Breast epithelium (tissue), 4 donors: ENCODE measurements at regions not wholly inside any gene's neighbourhood (a gene's known extent, or its start where the extent isn't known, plus 50 kb on each side); places are given as distances from the start of the nearest gene placed in this dataset.
"Not testable (repeated sequence)": the region's sequence is repeated elsewhere in the genome, so short reads cannot be mapped to it uniquely, and the experiment has no call there.

Source experiments
- DNase-seq, 2 donors: peaks; one replicate each; pipeline ENCODE4 v3.0.0-alpha.2; 2019; ENCODE audit warnings: low spot score in 2 of 2
- H3K27ac ChIP-seq, 2 donors: fragments of 200-600 bp; sonication (generic) in 1 of 2; one replicate each; pipeline ENCODE4 v1.5.1; 2016 to 2019; ENCODE audit warnings: mild to moderate bottlenecking in 1 of 2
- H3K27me3 ChIP-seq, 2 donors: fragments of 200-600 bp; sonication (generic) in 1 of 2; one replicate each; pipeline versions ENCODE4 v1.5.1 to v1.6.0; 2017 to 2019; ENCODE audit warnings: control low read depth in 1 of 2, mild to moderate bottlenecking in 1 of 2
- H3K36me3 ChIP-seq: fragments of 200-600 bp; one replicate; pipeline ENCODE4 v1.5.1; 2019
- H3K4me1 ChIP-seq, 2 donors: fragments of 200-600 bp; sonication (generic); one replicate each; pipeline ENCODE4 v1.5.1; 2016 to 2019; ENCODE audit warnings: control low read depth in 1 of 2
- H3K4me3 ChIP-seq, 3 donors: fragments of 200-600 bp; sonication (generic); 1 replicate in 2 of 3; 2 replicates in 1 of 3; pipeline ENCODE4 v1.5.1; 2016 to 2019; ENCODE audit warnings: mild to moderate bottlenecking in 3 of 3, moderate library complexity in 2 of 3
- H3K9me3 ChIP-seq, 2 donors: fragments of 200-600 bp; sonication (generic) in 1 of 2; one replicate each; pipeline ENCODE4 v1.5.1; 2016 to 2019; ENCODE audit warnings: control low read depth in 1 of 2
- CTCF ChIP-seq, 3 donors: fragments of 450-650 bp; IDR thresholded peaks; one replicate each; pipeline ENCODE4 v1.5.1; 2016 to 2017; ENCODE audit warnings: antibody characterized with exemption in 3 of 3, mild to moderate bottlenecking in 3 of 3, moderate library complexity in 3 of 3
- POLR2A ChIP-seq: fragments of 450-650 bp; IDR thresholded peaks from one replicate; pipeline ENCODE4 v1.6.1; 2016; ENCODE audit warnings: antibody characterized with exemption, mild to moderate bottlenecking, moderate library complexity
- POLR2AphosphoS5 ChIP-seq, 3 donors: sonication (generic); formaldehyde crosslinking; IDR thresholded peaks; one replicate each; pipeline ENCODE4 v1.6.1; 2017; ENCODE audit warnings: antibody characterized with exemption in 3 of 3
- intact Hi-C: fragments of 100-400 bp; cut with DNase I; formaldehyde crosslinking; loops from one replicate; pipeline ENCODE4 v1.15.1; 2023; ENCODE audit warnings: low total_unique reads

DNA sequence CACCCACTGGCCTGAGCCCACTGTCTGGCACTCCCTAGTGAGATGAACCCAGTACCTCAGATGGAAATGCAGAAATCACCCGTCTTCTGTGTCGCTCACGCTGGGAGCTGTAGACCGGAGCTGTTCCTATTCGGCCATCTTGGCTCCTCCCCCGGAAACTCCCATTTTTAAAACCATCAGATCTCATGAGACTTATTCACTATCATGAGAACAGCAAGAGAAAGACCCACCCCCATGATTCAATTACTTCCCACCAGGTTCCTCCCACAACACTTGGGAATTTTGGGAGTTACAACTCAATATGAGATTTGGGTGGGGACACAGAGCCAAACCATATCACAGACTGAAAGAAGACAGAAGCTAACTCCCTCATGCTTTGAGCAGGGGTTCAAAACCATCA lies 134.5 kb downstream of the SLC39A8 start:
- not testable (repeated sequence) for H3K4me1 ChIP-seq, H3K36me3 ChIP-seq, H3K4me3 ChIP-seq, H3K27me3 ChIP-seq, H3K27ac ChIP-seq, H3K9me3 ChIP-seq, DNase-seq
- intact Hi-C loops: loop anchor here (5.0 kb wide), 1 partner anchor 1729 kb away; no protein-coding TSS in a partner anchor

DNA sequence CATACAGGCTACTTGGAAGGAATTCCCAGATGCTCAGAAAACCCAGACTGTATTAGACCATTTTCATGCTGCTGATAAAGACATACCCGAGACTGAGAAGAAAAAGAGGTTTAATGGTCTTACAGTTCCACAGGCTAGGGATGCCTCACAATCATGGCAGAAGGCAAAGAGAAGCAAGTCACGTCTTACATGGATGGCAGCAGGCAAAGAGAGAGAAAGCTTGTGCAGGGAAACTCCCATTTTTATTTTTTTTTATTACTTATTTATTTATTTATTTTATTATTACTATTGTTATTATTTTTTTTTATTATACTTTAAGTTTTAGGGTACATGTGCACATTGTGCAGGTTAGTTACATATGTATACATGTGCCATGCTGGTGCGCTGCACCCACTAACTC lies 140.6 kb downstream of the SLC39A8 start:
- H3K36me3 ChIP-seq, H3K27ac ChIP-seq, H3K4me3 ChIP-seq, intact Hi-C loops, H3K9me3 ChIP-seq, H3K4me1 ChIP-seq, H3K27me3 ChIP-seq, DNase-seq: not testable (repeated sequence)

DNA sequence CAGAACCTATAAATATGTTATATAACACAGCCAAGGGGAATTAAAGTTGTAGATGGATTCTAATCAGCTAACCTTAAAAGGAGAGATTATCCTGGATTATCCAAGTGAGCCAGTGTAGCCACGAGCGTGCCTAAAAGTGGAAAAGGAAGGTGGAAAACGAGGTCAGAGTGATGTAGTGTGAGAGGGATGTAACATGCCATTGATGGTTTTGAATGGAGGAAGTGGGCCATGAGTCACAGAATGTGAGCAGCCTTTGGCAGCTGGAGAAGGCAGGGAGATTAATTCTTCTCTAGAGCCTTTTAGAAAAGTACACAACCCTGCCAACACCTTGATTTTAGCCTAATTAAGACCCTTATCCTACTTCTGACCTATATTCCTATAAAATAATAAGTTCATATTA lies 149.1 kb downstream of the SLC39A8 start:
- no peaks in the 10 kb centered on the region for H3K36me3 ChIP-seq
- H3K4me3 ChIP-seq: no peak overlapping the region
- H3K27me3 ChIP-seq: no peaks in the 10 kb centered on the region
- TF ChIP-seq POLR2AphosphoS5 (IDR thresholded peaks at IDR 0.05): no peak
- TF ChIP-seq POLR2A: no peak
- no peak for TF ChIP-seq CTCF (IDR thresholded peaks at IDR 0.05)
- intact Hi-C loops: no loop called here
- H3K27ac ChIP-seq: no peak overlapping the region
- no peak for DNase-seq
- H3K4me1 ChIP-seq: no peaks in the 10 kb centered on the region
- no peaks in the 10 kb centered on the region for H3K9me3 ChIP-seq

- Histone ChIP-seq H3K4me1 (no peaks in the 10 kb centered on the region), H3K9me3 (no peaks in the 10 kb centered on the region), H3K4me3 (no peak overlapping the region), H3K36me3 (no peaks in the 10 kb centered on the region), H3K27me3 (no peaks in the 10 kb centered on the region), H3K27ac (no peak overlapping the region)
- intact Hi-C loops: no loop called here
- DNase-seq: no peak
- TF ChIP-seq POLR2AphosphoS5 (IDR thresholded peaks at IDR 0.05): no peak
- TF ChIP-seq CTCF (IDR thresholded peaks at IDR 0.05): no peak
- no peak for TF ChIP-seq POLR2A
These were observed 152.1 kb downstream of the SLC39A8 start for GRCh38 chr4:102193145-102193544.

DNA sequence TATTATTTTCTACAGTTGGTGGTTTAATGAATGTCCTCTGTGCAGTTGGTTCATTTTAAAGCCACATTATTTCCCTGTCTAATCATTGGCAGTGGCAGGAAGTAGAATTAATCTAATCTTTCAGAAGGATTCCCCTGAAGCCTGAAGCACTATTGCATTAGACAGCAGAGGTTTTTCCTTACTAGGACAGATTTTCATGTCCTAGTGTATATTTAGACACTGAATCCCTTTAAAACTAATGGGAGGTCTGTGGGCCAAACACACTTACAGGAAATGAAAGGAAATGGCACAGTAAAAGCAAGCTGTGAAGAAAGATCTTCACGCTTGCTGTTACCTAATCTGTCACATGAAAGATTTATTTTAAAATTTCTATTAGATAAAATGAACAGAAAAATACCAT lies 165.2 kb downstream of the SLC39A8 start:
- intact Hi-C loops: no loop called here
- H3K4me3 ChIP-seq: no peak overlapping the region
- H3K27me3 ChIP-seq: no peaks in the 10 kb centered on the region
- no peak overlapping the region for H3K27ac ChIP-seq
- no peaks in the 10 kb centered on the region for H3K36me3 ChIP-seq
- no peaks in the 10 kb centered on the region for H3K9me3 ChIP-seq
- TF ChIP-seq CTCF (IDR thresholded peaks at IDR 0.05) (no peak), POLR2AphosphoS5 (IDR thresholded peaks at IDR 0.05) (no peak)
- H3K4me1 ChIP-seq: no peaks in the 10 kb centered on the region
- no peak for DNase-seq

DNA sequence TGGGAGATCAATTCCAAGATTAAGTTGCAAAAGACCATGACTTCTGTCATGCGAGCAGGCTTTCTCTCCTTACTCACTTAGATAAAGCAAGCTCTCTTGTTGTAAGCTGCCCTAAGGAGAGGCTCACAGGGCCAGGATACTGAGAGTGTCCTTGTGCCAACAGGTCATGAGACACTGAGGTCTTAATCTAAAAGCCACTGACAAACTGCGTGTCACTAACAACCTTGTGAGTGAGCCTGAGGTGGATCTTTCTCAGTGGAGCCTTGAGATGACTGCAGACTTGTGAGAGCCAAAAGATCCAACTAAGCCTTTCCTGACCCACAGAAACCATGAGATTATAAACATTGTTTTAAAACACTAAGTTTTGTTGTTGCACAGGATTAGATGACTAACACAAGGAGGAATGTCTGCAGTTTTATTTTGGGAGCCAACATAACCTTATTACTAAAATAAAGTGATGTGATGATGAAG lies 170.5 kb downstream of the SLC39A8 start:
- intact Hi-C loops: no loop called here
- Histone ChIP-seq H3K4me1 (no peaks in the 10 kb centered on the region), H3K9me3 (no peaks in the 10 kb centered on the region), H3K36me3 (no peaks in the 10 kb centered on the region), H3K4me3 (no peak overlapping the region), H3K27me3 (no peaks in the 10 kb centered on the region), H3K27ac (no peak overlapping the region)
- no peak for DNase-seq
- TF ChIP-seq CTCF (IDR thresholded peaks at IDR 0.05): no peak
- no peak for TF ChIP-seq POLR2AphosphoS5 (IDR thresholded peaks at IDR 0.05)
- TF ChIP-seq POLR2A: no peak
